ENCODE measurements at regions not wholly inside any gene's neighbourhood (a gene's known extent, or its start where the extent isn't known, plus 50 kb on each side); places are given as distances from the start of the nearest gene placed in this dataset.

- TF ChIP-seq CTCF (conservative IDR thresholded peaks at IDR 0.05) (no peak), EZH2 (IDR thresholded peaks at IDR 0.05; ENCODE audit: low read depth) (no peak)
Measured at GRCh38 chr12:69120354-69120753, 119.0 kb upstream of the CPSF6 start.

Data from PC-9 (cell line).